AG04450 (cell line): ENCODE measurements at regions not wholly inside any gene's neighbourhood (a gene's known extent, or its start where the extent isn't known, plus 50 kb on each side); places are given as distances from the start of the nearest gene placed in this dataset.

ENCODE experiments used
- CTCF ChIA-PET: fragments of 300-600, 350-600 bp; formaldehyde crosslinking; extraction: SDS; loops from one replicate; lab custom pipeline; 2022; ENCODE audit warnings: antibody characterized with exemption, inconsistent platforms; lab: Charles Lee
- POLR2A ChIA-PET: fragments of 350-600 bp; formaldehyde crosslinking; extraction: SDS; loops from one replicate; lab custom pipeline; 2021; ENCODE audit warnings: antibody characterized with exemption, inconsistent platforms; lab: Yijun Ruan, JAX
- DNase-seq: peaks from one replicate; pipeline ENCODE4 v3.0.0-alpha.2; 2011; ENCODE audit warnings: low read depth, low spot score
- H3K27ac ChIP-seq: one replicate; pipeline ENCODE4 v1.5.1; 2012; ENCODE audit warnings: low read depth, low read length, control low read depth
- H3K27me3 ChIP-seq: one replicate; pipeline ENCODE4 v1.6.0; 2012; ENCODE audit warnings: low read length; ENCODE audit not compliant: control insufficient read depth, insufficient read depth
- H3K4me3 ChIP-seq: 2 replicates; pipeline ENCODE4 v1.5.1; 2011; ENCODE audit warnings: mild to moderate bottlenecking, low read depth, low read length, control low read depth
- H3K9me3 ChIP-seq: 2 replicates; pipeline ENCODE4 v1.5.1; 2012; ENCODE audit warnings: low read length; ENCODE audit not compliant: control insufficient read depth, insufficient read depth
- CTCF ChIP-seq: IDR thresholded peaks from 2 replicates; pipeline ENCODE4 v1.5.1; 2011; ENCODE audit warnings: low read depth, low read length, control low read depth, inconsistent platforms

- Histone ChIP-seq H3K9me3 (no peaks in the 10 kb centered on the region), H3K4me3 (no peak overlapping the region), H3K27me3 (no peaks in the 10 kb centered on the region), H3K27ac (no peak overlapping the region)
- TF ChIP-seq CTCF, result no peak
- ChIA-PET POLR2A (no interaction called here), CTCF (interaction anchor here (0.5 to 0.9 kb wide), 2 partner anchors 44 to 202 kb away, joined by 3 read pairs; no protein-coding TSS in a partner anchor)
- DNase-seq, result no peak
Measured at GRCh38 chr6:105791583-105792318, 294.4 kb upstream of the PRDM1 start.

- POLR2A ChIA-PET, result no interaction called here
- TF ChIP-seq CTCF, result no peak
- no peak for DNase-seq
Measured at GRCh38 chr6:105791179-105791578, 295.0 kb upstream of the PRDM1 start.

DNA sequence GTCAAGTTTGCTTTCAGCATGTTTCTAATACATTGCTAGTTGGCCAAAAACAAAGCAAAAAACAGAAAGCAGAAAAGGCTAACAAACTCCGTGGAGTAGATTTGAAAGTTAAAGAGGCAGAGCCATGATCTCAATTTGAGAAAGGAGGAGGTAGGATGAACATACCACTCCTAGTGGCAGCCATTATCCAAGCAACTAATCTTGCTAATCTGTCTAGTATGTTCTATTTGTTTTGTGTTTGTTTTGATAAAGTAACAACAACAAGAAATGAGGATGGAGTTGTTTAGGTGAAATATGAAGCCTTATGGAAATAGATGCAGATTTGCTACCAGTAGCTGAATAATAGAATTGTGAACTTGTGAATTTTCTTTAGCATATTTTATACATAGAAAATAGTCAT, 295.5 kb upstream of the PRDM1 start:
- CTCF ChIA-PET, result interaction anchor here (0.9 kb wide), 1 partner anchor 45 kb away, joined by 3 read pairs; no protein-coding TSS in a partner anchor
- Histone ChIP-seq H3K9me3 (no peaks in the 10 kb centered on the region), H3K4me3 (no peak overlapping the region), H3K27me3 (no peaks in the 10 kb centered on the region), H3K27ac (no peak overlapping the region)
- POLR2A ChIA-PET, result no interaction called here
- no peak for DNase-seq
- peak; percentile 38 for TF ChIP-seq CTCF

More at GRCh38 chr6:105791179-105791578, 295.0 kb upstream of the PRDM1 start:
- Histone ChIP-seq H3K9me3 (no peaks in the 10 kb centered on the region), H3K27me3 (no peaks in the 10 kb centered on the region), H3K4me3 (no peak overlapping the region), H3K27ac (no peak overlapping the region)
- CTCF ChIA-PET, result interaction anchor here (0.9 kb wide), 1 partner anchor 44 kb away, joined by 3 read pairs; no protein-coding TSS in a partner anchor

DNA sequence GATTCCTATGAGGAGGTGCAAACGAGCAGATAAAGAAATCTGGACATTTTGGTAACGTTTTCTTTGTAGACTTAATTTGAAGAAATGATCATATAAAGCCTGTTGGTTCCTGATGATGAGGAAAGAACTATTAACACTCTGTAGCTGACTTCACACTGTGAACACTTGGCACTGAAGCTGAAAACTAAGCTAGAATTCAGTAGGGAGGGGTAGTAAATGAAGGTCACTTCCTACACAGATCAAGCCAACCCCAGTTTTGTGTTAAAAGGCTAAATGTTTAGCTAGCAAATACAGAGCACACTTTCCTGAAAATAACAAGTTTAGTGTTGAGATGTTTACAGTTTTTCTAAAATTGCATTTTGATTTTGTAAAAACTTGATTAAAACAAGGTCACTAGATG, 296.2 kb upstream of the PRDM1 start:
- DNase-seq, result no peak
- ChIA-PET CTCF (interaction anchor here (2.5 kb wide), 1 partner anchor 433 kb away, joined by 8 read pairs; no protein-coding TSS in a partner anchor), POLR2A (interaction anchor here (0.5 to 0.6 kb wide), 2 partner anchors 13 to 545 kb away, joined by 6 to 11 read pairs; no protein-coding TSS in a partner anchor)
- TF ChIP-seq CTCF, result no peak
- Histone ChIP-seq H3K9me3 (no peaks in the 10 kb centered on the region), H3K4me3 (no peak overlapping the region), H3K27ac (no peak overlapping the region), H3K27me3 (no peaks in the 10 kb centered on the region)

DNA sequence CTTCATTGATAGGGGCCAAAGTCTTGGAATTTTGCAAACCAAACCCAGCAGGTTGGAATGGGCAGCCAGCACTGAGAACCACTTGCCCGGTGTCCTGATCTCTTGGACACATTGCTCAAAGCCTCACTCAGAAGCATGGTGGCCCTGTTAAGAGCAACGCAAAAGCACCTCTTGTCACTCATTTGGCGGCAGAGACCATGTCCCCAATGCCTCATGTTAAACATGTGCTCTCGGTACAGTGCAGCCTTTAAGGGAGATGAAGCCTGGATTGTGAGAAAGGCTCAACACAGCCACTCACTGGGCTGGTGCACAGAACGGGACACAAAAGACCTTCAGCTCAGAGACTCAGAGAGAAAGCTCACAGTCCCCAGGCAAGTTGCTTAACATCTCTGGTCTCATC, 298.4 kb upstream of the PRDM1 start:
- ChIA-PET POLR2A (no interaction called here), CTCF (interaction anchor here (2.5 kb wide), 1 partner anchor 435 kb away, joined by 8 read pairs; no protein-coding TSS in a partner anchor)
- Histone ChIP-seq H3K9me3 (no peaks in the 10 kb centered on the region), H3K27ac (no peak overlapping the region), H3K27me3 (no peaks in the 10 kb centered on the region), H3K4me3 (no peak overlapping the region)
- no peak for TF ChIP-seq CTCF
- no peak for DNase-seq
